ENCODE measurements at regions not wholly inside any gene's neighbourhood (a gene's known extent, or its start where the extent isn't known, plus 50 kb on each side); places are given as distances from the start of the nearest gene placed in this dataset.

DNA sequence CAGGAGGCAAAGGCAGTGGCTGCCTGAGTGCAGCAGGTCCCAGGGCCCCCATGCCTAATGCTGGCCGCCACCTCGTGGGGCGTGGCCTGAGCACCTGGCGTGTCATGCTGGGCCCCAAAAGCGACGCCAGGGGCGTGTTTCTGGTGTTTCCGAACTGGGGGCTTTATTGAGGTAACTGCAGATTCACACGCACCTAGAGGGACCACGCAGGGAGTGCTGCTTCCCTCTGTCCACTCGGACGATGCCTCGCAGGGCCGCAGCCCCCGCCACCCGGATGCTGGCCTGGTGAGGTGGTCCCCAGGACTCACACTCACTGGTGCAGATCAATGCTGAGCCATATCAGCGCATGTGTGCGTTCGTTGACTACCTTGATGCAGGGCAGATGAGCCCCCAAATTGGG is 736.2 kb downstream of the BRD1 start:
- TF ChIP-seq, protein P1, sequence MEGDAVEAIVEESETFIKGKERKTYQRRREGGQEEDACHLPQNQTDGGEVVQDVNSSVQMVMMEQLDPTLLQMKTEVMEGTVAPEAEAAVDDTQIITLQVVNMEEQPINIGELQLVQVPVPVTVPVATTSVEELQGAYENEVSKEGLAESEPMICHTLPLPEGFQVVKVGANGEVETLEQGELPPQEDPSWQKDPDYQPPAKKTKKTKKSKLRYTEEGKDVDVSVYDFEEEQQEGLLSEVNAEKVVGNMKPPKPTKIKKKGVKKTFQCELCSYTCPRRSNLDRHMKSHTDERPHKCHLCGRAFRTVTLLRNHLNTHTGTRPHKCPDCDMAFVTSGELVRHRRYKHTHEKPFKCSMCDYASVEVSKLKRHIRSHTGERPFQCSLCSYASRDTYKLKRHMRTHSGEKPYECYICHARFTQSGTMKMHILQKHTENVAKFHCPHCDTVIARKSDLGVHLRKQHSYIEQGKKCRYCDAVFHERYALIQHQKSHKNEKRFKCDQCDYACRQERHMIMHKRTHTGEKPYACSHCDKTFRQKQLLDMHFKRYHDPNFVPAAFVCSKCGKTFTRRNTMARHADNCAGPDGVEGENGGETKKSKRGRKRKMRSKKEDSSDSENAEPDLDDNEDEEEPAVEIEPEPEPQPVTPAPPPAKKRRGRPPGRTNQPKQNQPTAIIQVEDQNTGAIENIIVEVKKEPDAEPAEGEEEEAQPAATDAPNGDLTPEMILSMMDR (IDR thresholded peaks at IDR 0.05; ENCODE audit: insufficient read depth, low read length, poor library complexity, severe bottlenecking), result no peak
- no peak for TF ChIP-seq EZH2phosphoT487 (conservative IDR thresholded peaks at IDR 0.05; ENCODE audit: low read length)
